ENCODE measurements at regions not wholly inside any gene's neighbourhood (a gene's known extent, or its start where the extent isn't known, plus 50 kb on each side); places are given as distances from the start of the nearest gene placed in this dataset.

GRCh38 chr3:118077332-118077731, 957.3 kb downstream of the IGSF11 start:
- TF ChIP-seq CTCF (conservative IDR thresholded peaks at IDR 0.05) (no peak), EZH2 (IDR thresholded peaks at IDR 0.05; ENCODE audit: low read depth) (no peak)

Data from PC-9 (cell line).